Thyroid gland (tissue), 4 donors: ENCODE measurements at regions not wholly inside any gene's neighbourhood (a gene's known extent, or its start where the extent isn't known, plus 50 kb on each side); places are given as distances from the start of the nearest gene placed in this dataset.
"Not testable (repeated sequence)": the region's sequence is repeated elsewhere in the genome, so short reads cannot be mapped to it uniquely, and the experiment has no call there.

Source experiments
- DNase-seq, 2 donors: peaks; one replicate each; pipeline ENCODE4 v3.0.0-alpha.2; 2019
- H3K27ac ChIP-seq, 3 donors: fragments of 200-600 bp; sonication (generic); 1 replicate in 2 of 3; 2 replicates in 1 of 3; pipeline ENCODE4 v1.5.1; 2016 to 2019; ENCODE audit warnings: mild to moderate bottlenecking in 1 of 3, moderate library complexity in 1 of 3
- H3K27me3 ChIP-seq: fragments of 200-600 bp; sonication (generic); one replicate; pipeline ENCODE4 v1.5.1; 2019
- H3K36me3 ChIP-seq, 2 donors: fragments of 200-600 bp; sonication (generic); one replicate each; pipeline ENCODE4 v1.5.1; 2016 to 2019
- H3K4me1 ChIP-seq, 2 donors: fragments of 200-600 bp; sonication (generic); one replicate each; pipeline ENCODE4 v1.5.1; 2017 to 2019
- H3K4me3 ChIP-seq, 3 donors: fragments of 200-600 bp; sonication (generic); replicated peaks in 1 of 3; 1 replicate in 2 of 3; 2 replicates in 1 of 3; pipeline ENCODE4 v1.5.1; 2016; ENCODE audit warnings: mild to moderate bottlenecking in 1 of 3
- H3K9me3 ChIP-seq: fragments of 200-600 bp; sonication (generic); one replicate; pipeline ENCODE4 v1.5.1; 2017
- POLR2A ChIP-seq, 2 donors: fragments of 450-650 bp; IDR thresholded peaks; one replicate each; pipeline ENCODE4 v1.6.1; 2017; ENCODE audit warnings: antibody characterized with exemption in 2 of 2, mild to moderate bottlenecking in 2 of 2, moderate library complexity in 1 of 2
- WGBS, 2 donors: methylation state at CpG; one replicate each; pipeline ENCODE4 v1.1.5; 2017; 5-methylcytosine and 5-hydroxymethylcytosine counted together
- intact Hi-C: fragments of 100-400 bp; cut with DNase I; formaldehyde crosslinking; loops from one replicate; pipeline ENCODE4 v1.15.1; 2023
- TF ChIP-seq, protein P1 (sequence below), 6 experiments: fragments of 200-600 bp in 3 of 6; fragments of 450-650 bp in 3 of 6; sonication (generic) in 3 of 6; IDR thresholded peaks; one replicate each; pipeline ENCODE4 v1.5.1; 2016 to 2019; ENCODE audit warnings: antibody characterized with exemption in 6 of 6, mild to moderate bottlenecking in 2 of 6, inconsistent platforms in 1 of 6, moderate library complexity in 1 of 6

GRCh38 chr1:87985071-87985470 lies 656.4 kb downstream of the LMO4 start:
- Histone ChIP-seq H3K27me3 (no peaks in the 10 kb centered on the region), H3K4me1 (peaks cover 0 to 3% of the 10 kb centered on the region in 2 donors), H3K9me3 (no peaks in the 10 kb centered on the region), H3K36me3 (no peaks in the 10 kb centered on the region), H3K27ac (no peak overlapping the region), H3K4me3 (no peak overlapping the region)
- TF ChIP-seq POLR2A (IDR thresholded peaks at IDR 0.05) = no peak
- TF ChIP-seq, protein P1, sequence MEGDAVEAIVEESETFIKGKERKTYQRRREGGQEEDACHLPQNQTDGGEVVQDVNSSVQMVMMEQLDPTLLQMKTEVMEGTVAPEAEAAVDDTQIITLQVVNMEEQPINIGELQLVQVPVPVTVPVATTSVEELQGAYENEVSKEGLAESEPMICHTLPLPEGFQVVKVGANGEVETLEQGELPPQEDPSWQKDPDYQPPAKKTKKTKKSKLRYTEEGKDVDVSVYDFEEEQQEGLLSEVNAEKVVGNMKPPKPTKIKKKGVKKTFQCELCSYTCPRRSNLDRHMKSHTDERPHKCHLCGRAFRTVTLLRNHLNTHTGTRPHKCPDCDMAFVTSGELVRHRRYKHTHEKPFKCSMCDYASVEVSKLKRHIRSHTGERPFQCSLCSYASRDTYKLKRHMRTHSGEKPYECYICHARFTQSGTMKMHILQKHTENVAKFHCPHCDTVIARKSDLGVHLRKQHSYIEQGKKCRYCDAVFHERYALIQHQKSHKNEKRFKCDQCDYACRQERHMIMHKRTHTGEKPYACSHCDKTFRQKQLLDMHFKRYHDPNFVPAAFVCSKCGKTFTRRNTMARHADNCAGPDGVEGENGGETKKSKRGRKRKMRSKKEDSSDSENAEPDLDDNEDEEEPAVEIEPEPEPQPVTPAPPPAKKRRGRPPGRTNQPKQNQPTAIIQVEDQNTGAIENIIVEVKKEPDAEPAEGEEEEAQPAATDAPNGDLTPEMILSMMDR (IDR thresholded peaks at IDR 0.05) = no peak
- intact Hi-C loops = no loop called here
- DNase-seq = no peak
- 80 to 94% methylated on average over 1 of the region's 1 CpG for WGBS, 2 donors

DNA sequence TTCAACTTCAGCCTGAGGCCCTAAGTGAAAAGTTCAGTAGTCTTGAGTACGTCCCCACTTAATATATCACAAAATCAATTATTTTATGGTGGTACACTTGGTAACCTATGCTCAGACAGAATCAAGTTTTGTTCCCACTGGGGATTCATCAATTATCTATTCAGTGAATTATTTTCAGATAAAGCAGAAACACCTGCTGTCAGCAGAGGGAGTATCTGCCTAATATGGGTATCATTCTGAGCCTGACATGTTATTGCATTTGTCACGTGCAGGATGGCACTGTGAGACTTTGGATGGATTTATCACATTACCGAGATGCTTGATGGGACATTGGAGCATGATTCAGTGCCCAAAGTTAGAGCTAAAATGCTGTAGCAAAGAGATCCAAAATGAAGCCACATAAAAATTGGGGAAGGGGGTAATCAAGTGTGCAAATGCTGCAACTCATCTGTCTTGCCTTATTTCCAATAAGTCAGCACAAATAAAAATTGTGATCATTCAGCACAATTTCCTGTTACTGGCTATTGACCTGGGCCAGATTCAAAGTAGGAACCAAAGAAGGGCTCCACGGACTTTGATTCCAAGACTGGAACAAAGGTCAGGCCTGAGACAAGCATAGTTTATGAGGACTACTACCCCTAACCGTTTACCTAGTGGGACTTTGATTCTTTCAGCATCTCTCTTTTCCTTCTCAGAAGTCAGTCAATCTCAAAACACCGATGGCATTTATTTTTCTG lies 657.6 kb downstream of the LMO4 start:
- intact Hi-C loops = no loop called here
- TF ChIP-seq POLR2A (IDR thresholded peaks at IDR 0.05) = no peak
- TF ChIP-seq, protein P1 (IDR thresholded peaks at IDR 0.05) = peak in 2 of 6 experiments; percentile 4 to 16
- no peak for DNase-seq
- no peaks in the 10 kb centered on the region for H3K27me3 ChIP-seq
- no peaks in the 10 kb centered on the region for H3K4me1 ChIP-seq
- 89% methylated on average over 6 of the region's 6 CpGs for WGBS, 2 donors
- H3K4me3 ChIP-seq = no peak overlapping the region
- H3K36me3 ChIP-seq = no peaks in the 10 kb centered on the region
- H3K27ac ChIP-seq = no peak overlapping the region
- H3K9me3 ChIP-seq = no peaks in the 10 kb centered on the region

DNA sequence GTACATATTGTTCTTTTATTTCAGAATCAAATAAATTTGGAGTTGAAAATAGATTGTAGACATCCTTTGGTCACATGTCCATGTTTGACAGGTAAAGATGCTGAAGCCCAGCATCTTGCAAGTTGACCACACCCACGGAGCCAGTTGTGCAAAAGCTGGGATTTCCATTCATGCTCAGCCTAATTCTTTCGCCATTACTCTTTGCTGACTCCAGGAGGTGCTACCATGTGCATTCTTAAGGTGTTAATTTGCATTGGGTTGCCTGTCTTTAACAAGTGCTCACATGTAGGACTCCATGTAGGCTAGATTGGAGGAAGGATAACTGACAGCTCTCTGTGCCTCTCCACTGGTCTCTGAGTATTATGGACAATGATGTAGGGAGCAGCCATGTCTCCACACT lies 660.7 kb downstream of the LMO4 start:
- H3K27ac ChIP-seq = no peak overlapping the region
- no peaks in the 10 kb centered on the region for H3K4me1 ChIP-seq
- no peak overlapping the region for H3K4me3 ChIP-seq
- 89 to 98% methylated on average over 2 of the region's 2 CpGs for WGBS, 2 donors
- TF ChIP-seq POLR2A (IDR thresholded peaks at IDR 0.05) = no peak
- TF ChIP-seq, protein P1 (IDR thresholded peaks at IDR 0.05) = no peak
- no peaks in the 10 kb centered on the region for H3K27me3 ChIP-seq
- no peaks in the 10 kb centered on the region for H3K36me3 ChIP-seq
- intact Hi-C loops = no loop called here
- no peaks in the 10 kb centered on the region for H3K9me3 ChIP-seq
- DNase-seq = no peak

DNA sequence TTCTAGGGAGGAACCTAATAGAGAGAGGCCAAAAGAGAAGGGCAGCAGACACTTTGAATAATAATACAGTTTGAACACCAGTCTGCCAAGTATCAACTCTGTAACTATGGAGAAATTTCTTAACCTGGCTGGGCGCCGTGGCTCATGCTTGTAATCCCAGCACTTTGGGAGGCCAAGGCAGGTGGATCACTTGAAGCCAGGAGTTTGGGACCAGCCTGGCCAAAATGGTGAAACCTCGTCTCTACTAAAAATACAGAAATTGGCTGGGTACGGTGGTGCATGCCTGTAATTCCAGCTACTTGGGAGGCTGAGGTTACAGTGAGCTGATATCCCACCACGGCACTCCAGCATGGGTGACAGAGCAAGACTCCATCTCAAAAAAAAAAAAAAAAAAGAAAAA lies 663.9 kb downstream of the LMO4 start:
- H3K27ac ChIP-seq, H3K4me1 ChIP-seq, H3K4me3 ChIP-seq, H3K27me3 ChIP-seq, H3K9me3 ChIP-seq, H3K36me3 ChIP-seq, DNase-seq, intact Hi-C loops: not testable (repeated sequence)
- 88 to 97% methylated on average over 5 of the region's 5 CpGs for WGBS, 2 donors

DNA sequence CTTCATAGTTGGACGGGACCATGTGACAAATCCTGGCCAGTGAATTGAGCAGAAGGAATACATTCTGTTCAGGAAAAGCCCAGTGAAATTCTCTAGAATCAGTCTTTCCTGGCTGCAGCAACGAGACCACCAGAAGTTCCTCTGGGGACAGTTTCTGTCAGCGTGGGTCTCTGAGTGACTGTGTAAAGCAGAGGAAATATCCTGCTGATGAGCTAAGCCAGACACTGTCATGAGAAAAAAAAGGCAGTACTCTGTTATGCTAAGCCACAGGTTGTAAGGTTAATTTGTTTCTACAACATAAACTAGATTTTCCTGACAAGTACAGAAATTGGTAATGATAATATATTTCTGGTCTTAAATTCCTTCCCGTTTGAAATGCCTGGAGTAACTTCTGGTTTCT lies 664.4 kb downstream of the LMO4 start:
- Histone ChIP-seq H3K27ac (no peak overlapping the region), H3K9me3 (no peaks in the 10 kb centered on the region), H3K4me1 (no peaks in the 10 kb centered on the region), H3K36me3 (no peaks in the 10 kb centered on the region), H3K27me3 (no peaks in the 10 kb centered on the region), H3K4me3 (no peak overlapping the region)
- 62 to 73% methylated on average over 4 of the region's 4 CpGs for WGBS, 2 donors
- DNase-seq = no peak
- intact Hi-C loops = no loop called here
- TF ChIP-seq, protein P1 (IDR thresholded peaks at IDR 0.05) = no peak
